KMS-11 (cell line): ENCODE measurements at regions not wholly inside any gene's neighbourhood (a gene's known extent, or its start where the extent isn't known, plus 50 kb on each side); places are given as distances from the start of the nearest gene placed in this dataset.
A peak's percentile ranks its signal among the peaks of the same experiment; 100 is the strongest.

ENCODE experiments used
- H2AFZ ChIP-seq: fragments of 200-600 bp; sonication (generic); 2 replicates; pipeline ENCODE4 v1.6.1; 2016; ENCODE audit warnings: antibody characterized with exemption, mixed run types, low read depth
- H3K27ac ChIP-seq: fragments of 200-600 bp; sonication (generic); 2 replicates; pipeline ENCODE4 v1.6.1; 2016; ENCODE audit warnings: mild to moderate bottlenecking, mixed run types
- H3K27me3 ChIP-seq: fragments of 200-600 bp; sonication (generic); 2 replicates; pipeline ENCODE4 v1.6.1; 2017; ENCODE audit warnings: mild to moderate bottlenecking, low read depth, mixed run types, moderate library complexity; ENCODE audit not compliant: insufficient read depth
- H3K36me3 ChIP-seq: fragments of 200-600 bp; sonication (generic); 2 replicates; pipeline ENCODE4 v1.6.1; 2017; ENCODE audit warnings: mild to moderate bottlenecking, mixed run types; ENCODE audit not compliant: insufficient read depth
- H3K4me1 ChIP-seq: fragments of 200-600 bp; sonication (generic); 2 replicates; pipeline ENCODE4 v1.6.1; 2016; ENCODE audit warnings: mild to moderate bottlenecking, low read depth, mixed run types; ENCODE audit not compliant: poor library complexity, severe bottlenecking
- H3K4me2 ChIP-seq: fragments of 200-600 bp; sonication (generic); 2 replicates; pipeline ENCODE4 v1.7.0; 2016; ENCODE audit warnings: mild to moderate bottlenecking, mixed run types
- H3K4me3 ChIP-seq: fragments of 200-600 bp; sonication (generic); IDR thresholded peaks from 2 replicates; pipeline ENCODE4 v1.6.1; 2017; ENCODE audit warnings: low read depth, low read length, mixed read lengths; ENCODE audit not compliant: insufficient read depth
- H3K79me2 ChIP-seq: fragments of 200-600 bp; sonication (generic); 2 replicates; pipeline ENCODE4 v1.6.1; 2016; ENCODE audit warnings: low read depth, mixed run types; ENCODE audit not compliant: insufficient read depth
- H3K9ac ChIP-seq: fragments of 200-600 bp; sonication (generic); 2 replicates; pipeline ENCODE4 v1.6.1; 2016; ENCODE audit warnings: mild to moderate bottlenecking, mixed run types
- H4K20me1 ChIP-seq: fragments of 200-600 bp; sonication (generic); 2 replicates; pipeline ENCODE4 v1.6.1; 2016; ENCODE audit warnings: mild to moderate bottlenecking, mixed run types; ENCODE audit not compliant: insufficient read depth
- CTCF ChIP-seq: fragments of 200-600 bp; sonication (generic); conservative IDR thresholded peaks from 2 replicates; pipeline ENCODE4 v1.6.1; 2017; ENCODE audit warnings: low read depth, mild to moderate bottlenecking, antibody characterized with exemption, low read length, moderate library complexity, mixed read lengths

- H3K79me2 ChIP-seq = no peaks in the 10 kb centered on the region
- H2AFZ ChIP-seq = no peak overlapping the region
- H3K4me3 ChIP-seq = no peak overlapping the region
- H3K9ac ChIP-seq = no peak overlapping the region
- peak; percentile 36 for TF ChIP-seq CTCF
- H3K4me1 ChIP-seq = peaks cover 26% of the 10 kb centered on the region
- H3K36me3 ChIP-seq = no peaks in the 10 kb centered on the region
- H3K27ac ChIP-seq = no peak overlapping the region
- no peaks in the 10 kb centered on the region for H3K27me3 ChIP-seq
- H4K20me1 ChIP-seq = no peaks in the 10 kb centered on the region
- H3K4me2 ChIP-seq = no peak overlapping the region
These were observed 188.9 kb downstream of the CAND1 start for GRCh38 chr12:67457778-67458665.

GRCh38 chr12:67459173-67459572 is 189.4 kb upstream of the DYRK2 start:
- no peak overlapping the region for H3K4me2 ChIP-seq
- TF ChIP-seq CTCF = no peak

GRCh38 chr12:67459578-67459977 is 189.0 kb upstream of the DYRK2 start:
- H4K20me1 ChIP-seq = no peaks in the 10 kb centered on the region
- H3K4me2 ChIP-seq = no peak overlapping the region
- H3K4me1 ChIP-seq = peaks cover 10% of the 10 kb centered on the region
- H3K27ac ChIP-seq = no peak overlapping the region
- H3K4me3 ChIP-seq = no peak overlapping the region
- no peak overlapping the region for H2AFZ ChIP-seq
- H3K9ac ChIP-seq = no peak overlapping the region
- no peak for TF ChIP-seq CTCF
- no peaks in the 10 kb centered on the region for H3K27me3 ChIP-seq
- no peaks in the 10 kb centered on the region for H3K36me3 ChIP-seq
- H3K79me2 ChIP-seq = no peaks in the 10 kb centered on the region

More at GRCh38 chr12:67459173-67459572, 189.4 kb upstream of the DYRK2 start:
- Histone ChIP-seq H3K79me2 (no peaks in the 10 kb centered on the region), H3K9ac (no peak overlapping the region), H2AFZ (no peak overlapping the region), H3K4me3 (no peak overlapping the region), H3K27ac (no peak overlapping the region), H3K27me3 (no peaks in the 10 kb centered on the region), H4K20me1 (no peaks in the 10 kb centered on the region), H3K4me1 (peaks cover 14% of the 10 kb centered on the region), H3K36me3 (no peaks in the 10 kb centered on the region)

- no peak overlapping the region for H3K4me3 ChIP-seq
- H3K9ac ChIP-seq = no peak overlapping the region
These were observed 188.2 kb upstream of the DYRK2 start for GRCh38 chr12:67460388-67460787.

More at GRCh38 chr12:67460388-67460787, 188.2 kb upstream of the DYRK2 start:
- H4K20me1 ChIP-seq = no peaks in the 10 kb centered on the region
- H3K4me1 ChIP-seq = peaks cover 10% of the 10 kb centered on the region
- no peaks in the 10 kb centered on the region for H3K79me2 ChIP-seq
- TF ChIP-seq CTCF = no peak
- H3K4me2 ChIP-seq = no peak overlapping the region
- H3K27ac ChIP-seq = no peak overlapping the region
- H3K27me3 ChIP-seq = no peaks in the 10 kb centered on the region
- H3K36me3 ChIP-seq = no peaks in the 10 kb centered on the region
- H2AFZ ChIP-seq = no peak overlapping the region
